HCT116 (cell line): ENCODE measurements at regions not wholly inside any gene's neighbourhood (a gene's known extent, or its start where the extent isn't known, plus 50 kb on each side); places are given as distances from the start of the nearest gene placed in this dataset.

Experiments
- ATAC-seq: fragments of 200-7000 bp; cut with Tn5 transposase; 2 replicates; pipeline ENCODE4 v1.9.1; 2020; ENCODE audit warnings: mild to moderate bottlenecking, moderate library complexity
- BruUV-seq: library from RNA; stranded (reverse); fragments of 400-500 nt; replicated peaks from 2 replicates; lab custom pipeline; 2021; lab: Mats Ljungman, UMichigan
- CTCF ChIA-PET: fragments of 300-600 bp; sonication (Branson Sonifier 250); formaldehyde crosslinking; loops from one replicate; lab custom pipeline; 2021; ENCODE audit warnings: antibody characterized with exemption; lab: Charles Lee
- POLR2A ChIA-PET: fragments of 300-600, 350-600 bp; sonication (Branson Sonifier 250); formaldehyde crosslinking; loops from one replicate; lab custom pipeline; 2021; ENCODE audit warnings: antibody characterized with exemption; lab: Charles Lee
- RAD21 ChIA-PET, 2 experiments: fragments of 300-600 bp; sonication (Branson Sonifier 250); formaldehyde crosslinking; loops; one replicate each; lab custom pipeline; 2023; ENCODE audit warnings: low total read pairs in 2 of 2; ENCODE audit not compliant: uncharacterized antibody in 2 of 2, unreplicated experiment in 2 of 2, low non-redundant PET in 1 of 2; lab: Charles Lee
- DNase-seq: peaks from one replicate; pipeline ENCODE4 v3.0.0-alpha.2; 2010; ENCODE audit warnings: low read depth, low spot score
- H2AFZ ChIP-seq: fragments of 200-600 bp; shearing (Covaris generic), sonication (generic); 2 replicates; pipeline ENCODE4 v1.6.1; 2017; ENCODE audit warnings: low read depth, mixed run types, mixed read lengths, antibody characterized with exemption, low read length; ENCODE audit not compliant: poor library complexity, severe bottlenecking
- H3K27ac ChIP-seq: 2 replicates; pipeline ENCODE4 v1.5.1; 2012; ENCODE audit warnings: low read depth, low read length
- H3K27me3 ChIP-seq: fragments of 200-600 bp; sonication (generic); 2 replicates; pipeline ENCODE4 v1.6.1; 2016; ENCODE audit warnings: mixed run types, low read length, mixed read lengths; ENCODE audit not compliant: insufficient read depth
- H3K36me3 ChIP-seq, 2 experiments: fragments of 200-500 bp in 1 of 2; fragments of 200-600 bp in 1 of 2; sonication (Bioruptor generic) in 1 of 2; sonication (generic) in 1 of 2; 2 replicates each; pipeline versions ENCODE4 v1.5.1 to v1.6.1; 2014 to 2016; ENCODE audit warnings: low read length in 2 of 2, inconsistent platforms in 1 of 2, mixed read lengths in 1 of 2, mixed run types in 1 of 2; ENCODE audit not compliant: insufficient read depth in 2 of 2, control insufficient read depth in 1 of 2
- H3K4me1 ChIP-seq, 2 experiments: fragments of 200-600 bp in 1 of 2; sonication (generic) in 1 of 2; 2 replicates each; pipeline versions ENCODE4 v1.5.1 to v1.6.1; 2012 to 2017; ENCODE audit warnings: low read length in 2 of 2, inconsistent platforms in 1 of 2, mild to moderate bottlenecking in 1 of 2, mixed read lengths in 1 of 2, mixed run types in 1 of 2, moderate library complexity in 1 of 2; ENCODE audit not compliant: insufficient read depth in 2 of 2, control insufficient read depth in 1 of 2
- H3K4me2 ChIP-seq: fragments of 200-600 bp; sonication (generic); 2 replicates; pipeline ENCODE4 v1.6.1; 2017; ENCODE audit warnings: mixed run types, low read length, mixed read lengths
- H3K4me3 ChIP-seq, 2 experiments: fragments of 200-600 bp in 1 of 2; sonication (generic) in 1 of 2; replicated peaks in 1 of 2; 2 replicates each; pipeline ENCODE4 v1.5.1; 2011 to 2016; ENCODE audit warnings: low read length in 2 of 2, control low read depth in 1 of 2, low read depth in 1 of 2, mild to moderate bottlenecking in 1 of 2, mixed read lengths in 1 of 2, mixed run types in 1 of 2
- H3K79me2 ChIP-seq: fragments of 200-600 bp; sonication (generic); 2 replicates; pipeline ENCODE4 v1.6.1; 2017; ENCODE audit warnings: mild to moderate bottlenecking, mixed run types, low read length, moderate library complexity, mixed read lengths; ENCODE audit not compliant: insufficient read depth
- H3K9ac ChIP-seq: fragments of 200-600 bp; sonication (generic); 2 replicates; pipeline ENCODE4 v1.6.1; 2016; ENCODE audit warnings: low read length, mixed read lengths
- H3K9me2 ChIP-seq: fragments of 200-600 bp; sonication (generic), shearing (Covaris generic); 2 replicates; pipeline ENCODE4 v1.6.1; 2017; ENCODE audit warnings: mixed run types, mild to moderate bottlenecking, moderate library complexity; ENCODE audit not compliant: insufficient read depth
- H3K9me3 ChIP-seq, 2 experiments: fragments of 200-500 bp in 1 of 2; fragments of 200-600 bp in 1 of 2; sonication (Bioruptor generic) in 1 of 2; sonication (generic) in 1 of 2; 2 replicates each; pipeline ENCODE4 v1.6.1; 2014 to 2017; ENCODE audit warnings: low read length in 2 of 2, mixed read lengths in 2 of 2, inconsistent platforms in 1 of 2, low read depth in 1 of 2, mild to moderate bottlenecking in 1 of 2, mixed run types in 1 of 2, moderate library complexity in 1 of 2; ENCODE audit not compliant: control insufficient read depth in 1 of 2, insufficient read depth in 1 of 2
- H4K20me1 ChIP-seq: fragments of 200-600 bp; sonication (generic), shearing (Covaris generic); 2 replicates; pipeline ENCODE4 v1.6.1; 2017; ENCODE audit warnings: mixed run types, mild to moderate bottlenecking, moderate library complexity; ENCODE audit not compliant: insufficient read depth
- CBX3 ChIP-seq: IDR thresholded peaks from 2 replicates; pipeline ENCODE4 v1.6.1; 2012; ENCODE audit warnings: low read depth
- EGR1 ChIP-seq: IDR thresholded peaks from 2 replicates; pipeline ENCODE4 v1.6.1; 2012; ENCODE audit warnings: low read depth
- ELF1 ChIP-seq: IDR thresholded peaks from 2 replicates; pipeline ENCODE4 v1.6.1; 2012; ENCODE audit warnings: low read depth, borderline replicate concordance
- EZH2 ChIP-seq: fragments of 200-600 bp; sonication (generic); IDR thresholded peaks from 2 replicates; pipeline ENCODE4 v1.6.1; 2017; ENCODE audit warnings: antibody characterized with exemption, mixed run types
- JUND ChIP-seq: IDR thresholded peaks from 2 replicates; pipeline ENCODE4 v1.6.1; 2012
- MAX ChIP-seq: IDR thresholded peaks from 2 replicates; pipeline ENCODE4 v1.6.1; 2012
- RAD21 ChIP-seq: IDR thresholded peaks from 2 replicates; pipeline ENCODE4 v1.6.1; 2012; ENCODE audit warnings: low read depth, mild to moderate bottlenecking
- REST ChIP-seq: IDR thresholded peaks from 2 replicates; pipeline ENCODE4 v1.6.1; 2012; ENCODE audit warnings: low read depth
- ZBTB33 ChIP-seq: IDR thresholded peaks from 2 replicates; pipeline ENCODE4 v1.6.1; 2011; ENCODE audit warnings: mild to moderate bottlenecking, low read length, moderate library complexity; ENCODE audit not compliant: insufficient replicate concordance; ENCODE audit errors: extremely low read depth
- ZFX ChIP-seq: fragments of 450-650 bp; IDR thresholded peaks from 2 replicates; pipeline ENCODE4 v1.6.1; 2017
- intact Hi-C: fragments of 100-400 bp; cut with micrococcal nuclease; formaldehyde crosslinking; loops from 2 replicates; pipeline ENCODE4 v1.10.0; 2022

GRCh38 chr18:75802681-75803080, 375.2 kb upstream of the SMIM21 start:
- Histone ChIP-seq H3K4me3 (no peak overlapping the region), H3K27me3 (no peaks in the 10 kb centered on the region), H3K9ac (no peak overlapping the region), H3K36me3 (no peaks in the 10 kb centered on the region), H2AFZ (no peak overlapping the region), H3K9me3 (no peaks in the 10 kb centered on the region), H3K4me1 (no peaks in the 10 kb centered on the region), H4K20me1 (no peaks in the 10 kb centered on the region), H3K4me2 (no peak overlapping the region), H3K27ac (no peak overlapping the region), H3K79me2 (no peaks in the 10 kb centered on the region), H3K9me2 (no peaks in the 10 kb centered on the region)
- ATAC-seq (no peak), DNase-seq (no peak)
- RAD21 ChIA-PET: no interaction called here
- TF ChIP-seq EGR1 (no peak), ELF1 (no peak), RAD21 (no peak), JUND (no peak), REST (no peak), ZBTB33 (no peak), MAX (no peak), ZFX (no peak), CBX3 (no peak), EZH2 (no peak)
- intact Hi-C loops: no loop called here
- no TSS peak for BruUV-seq
- CTCF ChIA-PET: no interaction called here
- POLR2A ChIA-PET: no interaction called here
